OCI-LY3 (cell line): ENCODE measurements at regions not wholly inside any gene's neighbourhood (a gene's known extent, or its start where the extent isn't known, plus 50 kb on each side); places are given as distances from the start of the nearest gene placed in this dataset.

ENCODE experiments used
- EZH2phosphoT487 ChIP-seq: fragments of 200-600 bp; shearing (Covaris generic); IDR thresholded peaks from 2 replicates; pipeline ENCODE4 v1.6.1; 2018; ENCODE audit warnings: antibody characterized with exemption, mixed run types, low read depth
- TF ChIP-seq, protein P1 (sequence below): fragments of 200-600, 300-600 bp; sonication (generic); IDR thresholded peaks from 2 replicates; pipeline ENCODE4 v1.5.1; 2014; ENCODE audit warnings: antibody characterized with exemption, low read length, low read depth

GRCh38 chr11:130709531-130709930 lies 206.7 kb downstream of the SNX19 start:
- TF ChIP-seq, protein P1, sequence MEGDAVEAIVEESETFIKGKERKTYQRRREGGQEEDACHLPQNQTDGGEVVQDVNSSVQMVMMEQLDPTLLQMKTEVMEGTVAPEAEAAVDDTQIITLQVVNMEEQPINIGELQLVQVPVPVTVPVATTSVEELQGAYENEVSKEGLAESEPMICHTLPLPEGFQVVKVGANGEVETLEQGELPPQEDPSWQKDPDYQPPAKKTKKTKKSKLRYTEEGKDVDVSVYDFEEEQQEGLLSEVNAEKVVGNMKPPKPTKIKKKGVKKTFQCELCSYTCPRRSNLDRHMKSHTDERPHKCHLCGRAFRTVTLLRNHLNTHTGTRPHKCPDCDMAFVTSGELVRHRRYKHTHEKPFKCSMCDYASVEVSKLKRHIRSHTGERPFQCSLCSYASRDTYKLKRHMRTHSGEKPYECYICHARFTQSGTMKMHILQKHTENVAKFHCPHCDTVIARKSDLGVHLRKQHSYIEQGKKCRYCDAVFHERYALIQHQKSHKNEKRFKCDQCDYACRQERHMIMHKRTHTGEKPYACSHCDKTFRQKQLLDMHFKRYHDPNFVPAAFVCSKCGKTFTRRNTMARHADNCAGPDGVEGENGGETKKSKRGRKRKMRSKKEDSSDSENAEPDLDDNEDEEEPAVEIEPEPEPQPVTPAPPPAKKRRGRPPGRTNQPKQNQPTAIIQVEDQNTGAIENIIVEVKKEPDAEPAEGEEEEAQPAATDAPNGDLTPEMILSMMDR: no peak
- no peak for TF ChIP-seq EZH2phosphoT487
